GM19023 (cell line): ENCODE measurements at regions not wholly inside any gene's neighbourhood (a gene's known extent, or its start where the extent isn't known, plus 50 kb on each side); places are given as distances from the start of the nearest gene placed in this dataset.

Experiments
- ATAC-seq: cut with Tn5 transposase; IDR thresholded peaks from one replicate; pipeline ENCODE4 v1.9.1; 2021; ENCODE audit warnings: mild to moderate bottlenecking, moderate library complexity; ENCODE audit not compliant: unreplicated experiment

DNA sequence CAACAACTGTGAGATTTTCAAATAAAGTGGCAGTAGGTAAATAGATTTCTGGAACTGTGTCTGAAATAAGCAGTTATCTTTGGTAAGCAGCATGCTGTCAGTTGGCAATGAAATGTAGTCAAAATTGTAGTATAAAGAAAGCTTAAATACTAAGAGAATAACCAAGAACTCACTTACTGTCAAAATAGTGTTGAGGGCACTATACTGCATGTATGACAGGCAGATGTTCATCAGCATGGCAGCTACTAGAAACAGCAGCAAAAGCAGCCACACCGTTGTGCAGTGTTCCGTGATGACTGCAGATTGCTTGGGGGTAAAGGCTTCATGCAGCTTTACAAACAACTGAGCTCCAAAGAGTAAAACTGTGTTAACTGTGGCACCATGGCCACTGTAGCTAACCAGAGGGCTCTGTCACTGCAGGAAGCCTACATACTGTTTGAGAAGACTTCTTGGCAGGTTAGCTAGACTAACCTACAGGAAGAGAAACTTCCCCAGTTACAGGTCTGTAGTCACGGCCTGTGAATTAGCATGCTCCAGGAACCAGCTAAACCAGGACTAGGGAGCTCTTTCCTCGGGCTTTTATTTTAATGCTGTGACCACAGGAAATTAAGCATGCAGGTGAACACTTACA lies 459.7 kb downstream of the TBL1XR1 start:
- ATAC-seq, result no peak

DNA sequence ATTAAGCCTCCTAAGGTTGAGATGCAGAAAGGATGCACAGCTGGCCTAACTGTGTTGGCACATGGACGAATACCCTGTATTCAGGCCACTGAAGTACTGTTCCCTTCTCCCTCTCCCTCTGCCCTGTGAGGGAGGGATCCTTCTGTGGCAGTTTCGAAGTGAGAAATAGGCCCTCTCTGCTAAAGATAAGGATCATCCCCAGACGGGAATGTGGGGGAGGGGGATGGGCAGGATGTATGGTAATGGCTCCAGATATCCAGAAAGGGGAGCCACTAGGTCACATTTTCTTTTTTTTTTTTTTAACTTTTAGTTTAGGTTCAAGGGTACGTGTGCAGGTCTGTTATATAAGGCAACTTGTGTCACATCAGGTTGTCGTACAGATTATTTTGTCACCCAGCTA lies 463.1 kb downstream of the TBL1XR1 start:
- ATAC-seq, result no peak

DNA sequence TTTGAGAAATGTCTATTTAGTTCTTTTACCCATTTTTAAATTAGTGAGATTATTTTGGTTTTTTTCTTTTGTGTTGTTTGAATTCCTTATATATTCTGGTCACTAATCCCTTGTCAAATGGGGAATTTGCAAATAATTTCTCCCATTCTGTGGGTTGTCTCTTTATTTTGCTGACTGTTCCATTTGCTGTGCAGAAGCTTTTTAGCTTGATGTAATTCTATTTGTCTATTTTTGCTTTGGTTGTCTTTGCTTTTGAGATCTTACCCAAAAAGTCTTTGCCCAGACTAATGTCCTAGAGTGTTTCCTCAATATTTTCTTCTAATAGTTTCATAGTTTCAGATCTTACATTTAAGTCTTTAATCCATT lies 472.9 kb downstream of the TBL1XR1 start:
- no peak for ATAC-seq

DNA sequence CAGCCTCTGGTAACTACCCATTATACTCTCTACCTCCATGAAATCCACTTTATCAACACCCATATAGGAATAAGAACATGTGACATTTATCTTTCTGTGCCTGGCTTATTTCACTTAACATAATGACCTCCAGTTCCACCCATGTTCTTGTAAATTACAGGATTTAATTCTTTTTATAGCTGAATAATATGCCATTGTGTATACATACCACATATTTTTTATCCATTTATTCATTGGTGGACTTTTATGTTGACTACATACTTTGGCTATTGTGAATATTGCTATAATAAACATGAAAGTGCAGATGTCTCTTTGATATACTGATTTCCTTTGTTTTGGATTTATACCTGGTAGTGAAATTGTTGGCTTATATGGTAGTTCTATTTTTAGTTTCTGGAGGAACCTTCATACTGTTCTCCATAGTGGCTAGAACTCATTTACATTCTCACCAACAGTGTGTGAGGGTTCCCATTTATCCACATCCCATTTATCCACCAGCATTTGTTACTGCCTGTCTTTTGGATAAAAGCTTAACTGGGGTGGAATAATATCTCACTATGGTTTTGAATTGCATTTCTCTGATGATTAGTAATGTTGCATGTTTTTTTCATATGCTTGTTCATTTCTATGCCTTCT lies 473.4 kb downstream of the TBL1XR1 start:
- no peak for ATAC-seq

DNA sequence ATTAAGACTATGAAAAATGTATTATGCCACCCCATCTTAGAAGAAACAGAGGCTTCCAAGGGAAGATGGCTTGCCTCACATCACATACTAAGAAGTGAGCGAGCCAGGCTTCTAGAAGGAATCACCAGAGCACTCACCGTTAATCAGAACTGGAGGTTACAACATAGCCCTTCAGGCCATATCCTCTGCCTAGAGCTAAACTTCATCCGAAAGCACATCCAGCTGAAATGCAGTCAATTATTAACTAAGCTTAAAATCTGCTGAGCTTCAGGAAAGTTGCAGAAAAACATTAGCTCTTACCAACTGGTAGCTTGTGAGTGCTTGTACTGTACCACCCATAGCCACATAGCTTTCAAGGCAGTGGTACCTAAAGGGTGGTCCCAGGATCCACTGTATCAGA lies 483.2 kb downstream of the TBL1XR1 start:
- ATAC-seq, result no peak

DNA sequence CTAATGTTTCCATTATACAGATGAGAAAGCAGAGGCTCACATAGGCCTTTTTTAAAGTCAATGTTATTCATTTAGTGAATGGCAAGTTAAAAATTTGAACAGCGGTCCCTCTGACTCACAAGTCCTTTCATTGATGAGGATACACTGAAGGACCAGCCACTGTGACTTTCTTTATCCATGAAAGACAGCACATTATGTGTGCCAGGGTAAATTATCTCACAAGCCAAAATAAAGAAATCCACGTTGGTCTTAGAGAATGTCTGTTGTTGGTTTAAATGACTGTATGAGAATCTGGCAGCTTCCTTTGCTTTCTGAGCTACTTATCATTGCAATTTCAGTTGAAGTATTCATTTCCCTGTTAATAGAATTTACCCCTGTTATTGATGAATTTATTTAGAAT lies 485.1 kb downstream of the TBL1XR1 start:
- no peak for ATAC-seq

DNA sequence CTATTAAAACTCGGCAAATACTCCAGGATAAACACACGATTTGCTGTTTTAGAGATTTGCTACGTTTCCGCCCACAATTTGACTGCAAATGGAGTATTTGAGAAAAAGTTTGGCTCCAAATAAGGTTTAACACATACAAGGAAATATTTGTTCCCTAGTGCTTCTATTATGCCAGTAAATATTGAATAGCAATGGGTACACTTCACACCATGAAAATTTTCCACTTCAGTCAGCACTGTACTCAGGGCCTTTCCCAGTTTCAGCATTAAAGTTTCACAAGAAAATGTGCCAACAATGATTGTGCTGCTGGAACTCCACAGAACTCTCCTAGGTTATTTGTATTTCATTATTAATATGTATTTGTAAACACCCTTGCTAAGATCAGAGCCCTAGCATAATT lies 498.0 kb downstream of the TBL1XR1 start:
- ATAC-seq, result no peak

DNA sequence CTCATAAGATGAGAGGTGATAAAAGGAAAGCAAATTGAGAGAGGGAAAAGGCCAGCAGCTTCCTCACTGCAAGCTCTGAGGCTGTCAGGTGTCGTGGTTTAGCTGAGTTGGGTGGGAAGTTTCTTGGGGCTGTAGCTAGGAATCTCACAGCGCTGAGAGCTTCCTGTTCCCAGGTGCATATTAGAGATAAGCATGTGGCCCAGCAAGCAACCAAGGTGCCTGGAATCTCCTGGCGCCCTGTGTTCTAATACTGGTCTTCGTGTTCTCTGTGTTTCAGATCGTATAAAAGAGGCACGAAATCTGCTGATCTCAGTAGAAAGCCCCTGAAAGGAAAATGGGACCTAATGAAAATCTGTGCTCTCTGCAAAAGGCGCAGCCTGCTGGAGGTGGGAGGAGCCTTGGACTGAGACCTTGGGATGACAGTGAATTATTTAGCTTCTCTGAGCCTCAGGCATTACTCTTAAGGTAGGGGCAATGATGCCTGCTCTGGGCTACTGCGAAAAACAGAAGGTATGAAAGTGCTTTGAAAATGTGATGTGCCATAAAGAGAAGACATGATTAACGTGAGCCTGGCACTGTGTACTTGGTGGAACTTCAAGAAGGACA lies 499.9 kb downstream of the TBL1XR1 start:
- no peak for ATAC-seq

DNA sequence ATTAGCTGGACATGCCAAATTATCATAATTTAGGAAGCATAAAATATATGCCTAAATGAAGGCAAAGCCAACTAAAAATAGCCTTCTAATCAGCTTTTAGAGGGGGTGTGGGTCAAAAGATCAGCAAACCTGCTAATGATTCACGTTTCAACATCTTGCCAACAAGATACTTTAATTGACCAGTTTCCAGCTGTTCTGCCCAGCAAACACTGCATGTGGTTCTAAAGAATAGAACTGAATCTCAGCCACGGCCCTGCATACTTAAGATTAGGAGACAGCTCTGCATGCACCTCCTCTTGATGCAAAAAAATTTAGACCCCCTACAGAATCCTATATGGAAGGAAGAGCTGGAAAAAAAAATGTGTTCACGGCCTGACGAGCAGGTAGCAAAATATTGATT lies 500.5 kb downstream of the TBL1XR1 start:
- ATAC-seq, result no peak

DNA sequence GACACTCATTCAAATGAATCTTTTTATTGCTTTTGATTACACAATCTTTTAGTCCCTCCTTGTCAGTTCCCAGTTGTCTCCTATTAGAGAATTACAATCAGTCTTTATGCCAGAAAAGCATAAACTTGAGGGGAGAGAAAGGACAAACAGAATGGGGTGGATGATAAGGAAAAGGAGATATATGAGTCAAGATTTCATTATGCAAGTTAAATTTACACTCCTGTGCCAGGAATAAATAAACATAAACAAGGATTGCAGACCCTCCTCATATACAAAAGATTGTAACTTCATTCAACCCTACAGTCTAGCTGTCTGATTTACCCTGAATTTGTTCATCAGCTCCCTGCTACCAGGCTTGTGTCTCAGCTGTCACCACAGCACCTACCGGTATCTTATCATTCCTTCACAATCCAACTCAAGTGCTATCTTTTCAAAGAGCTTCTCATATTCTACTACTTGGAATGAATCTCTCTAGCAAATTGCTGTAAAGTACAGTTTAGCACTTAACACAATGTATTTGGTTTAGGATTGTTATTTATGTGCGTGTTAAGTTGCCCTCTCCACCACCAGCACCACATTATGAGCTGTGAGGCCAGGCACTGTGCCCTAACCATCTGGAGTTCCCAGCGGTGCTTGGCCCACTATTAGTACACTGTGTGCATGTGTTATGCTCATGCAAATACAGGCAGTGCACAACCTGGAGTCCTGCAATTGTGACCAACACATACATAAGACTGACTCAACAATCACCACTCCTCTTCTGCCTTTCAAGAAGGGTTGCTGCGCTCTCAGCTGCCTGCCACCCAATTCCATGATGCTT lies 504.1 kb downstream of the TBL1XR1 start:
- ATAC-seq, result no peak

DNA sequence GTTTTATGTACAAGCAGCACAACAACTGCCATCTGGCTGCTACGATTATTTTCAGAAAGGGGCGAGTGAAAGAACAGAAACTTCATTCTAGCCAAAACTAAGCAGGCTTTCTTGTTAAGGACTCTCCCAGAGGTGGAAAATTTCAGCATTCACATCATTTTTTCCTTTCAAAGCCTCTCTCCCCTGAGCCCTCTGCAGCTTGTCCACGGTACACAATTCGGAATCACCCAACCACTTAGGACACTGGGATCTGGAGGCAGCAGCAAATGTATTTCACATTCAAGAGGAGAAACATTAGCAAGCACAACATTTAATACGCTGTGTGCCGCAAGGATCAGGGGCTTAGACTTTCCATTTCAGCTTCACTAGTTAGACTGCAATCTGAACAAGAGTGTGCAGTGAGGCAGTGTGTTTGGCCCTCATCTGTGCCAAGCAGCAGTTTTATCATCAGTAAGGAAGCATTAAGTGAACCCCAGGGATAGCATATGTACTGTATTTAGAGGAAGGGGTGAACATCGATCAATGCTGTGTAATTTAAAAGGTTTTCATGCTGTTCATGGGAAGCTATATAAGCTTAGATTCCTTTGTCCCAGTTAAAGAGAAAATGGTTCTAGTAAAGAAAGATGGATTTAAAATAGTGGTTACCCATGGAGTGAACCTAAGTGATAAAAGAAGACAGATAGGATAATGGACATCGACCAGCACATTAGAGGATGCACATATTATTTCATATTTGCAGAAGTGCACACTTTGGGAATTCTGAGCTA lies 504.9 kb downstream of the TBL1XR1 start:
- no peak for ATAC-seq

DNA sequence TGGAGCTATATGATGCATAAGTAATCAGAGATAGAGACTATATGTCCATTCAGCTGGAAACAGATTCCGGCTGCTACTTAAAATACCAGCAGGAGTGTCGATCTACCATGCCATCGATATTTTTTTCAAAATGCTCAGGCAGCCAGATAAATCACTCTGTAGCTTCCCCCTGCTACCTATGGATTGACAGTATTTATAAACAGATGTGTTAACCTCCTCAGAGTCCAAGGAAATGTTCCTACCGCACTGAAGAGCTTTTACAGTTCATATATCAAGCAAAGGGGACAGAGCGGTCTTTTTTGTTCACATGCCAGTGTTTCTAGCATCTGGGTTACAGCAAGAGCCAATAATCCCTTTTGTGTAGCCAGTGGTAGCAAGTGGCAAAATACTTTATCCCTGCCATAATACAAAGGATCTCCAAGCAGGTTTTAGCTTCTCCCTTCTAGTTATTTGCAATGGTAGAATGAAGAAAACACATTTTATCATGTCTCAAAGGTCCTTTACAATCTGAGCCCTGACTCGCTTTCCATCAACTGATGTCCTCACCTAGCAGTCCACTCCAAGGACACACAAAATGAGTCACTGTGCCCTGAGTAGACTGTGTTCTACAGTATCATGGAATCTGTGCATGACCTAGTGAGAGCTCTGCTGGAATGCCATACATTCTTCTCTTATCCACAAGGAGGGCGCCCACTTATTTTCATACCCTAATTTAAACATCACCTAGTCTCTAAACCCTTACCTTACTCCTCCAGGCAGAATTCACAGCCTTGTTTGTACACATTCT lies 507.0 kb downstream of the TBL1XR1 start:
- ATAC-seq, result no peak

DNA sequence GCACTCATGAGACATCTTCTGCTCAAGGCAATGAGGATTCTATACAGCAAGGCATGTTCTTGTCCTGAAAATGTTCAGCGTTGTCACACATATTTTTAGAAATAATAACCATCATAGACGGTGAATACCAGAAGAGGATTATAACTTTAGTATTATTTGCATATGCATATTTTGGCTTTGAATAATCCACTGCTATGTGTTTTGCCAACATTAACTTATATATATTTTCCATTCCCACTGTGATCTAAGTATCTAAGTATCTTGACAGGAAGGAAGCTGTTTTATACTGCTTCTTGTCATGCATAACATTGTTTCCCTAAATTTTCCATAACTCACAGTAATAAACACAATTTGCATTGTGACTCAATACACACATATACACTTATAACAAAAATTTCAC lies 509.5 kb downstream of the TBL1XR1 start:
- ATAC-seq, result no peak

DNA sequence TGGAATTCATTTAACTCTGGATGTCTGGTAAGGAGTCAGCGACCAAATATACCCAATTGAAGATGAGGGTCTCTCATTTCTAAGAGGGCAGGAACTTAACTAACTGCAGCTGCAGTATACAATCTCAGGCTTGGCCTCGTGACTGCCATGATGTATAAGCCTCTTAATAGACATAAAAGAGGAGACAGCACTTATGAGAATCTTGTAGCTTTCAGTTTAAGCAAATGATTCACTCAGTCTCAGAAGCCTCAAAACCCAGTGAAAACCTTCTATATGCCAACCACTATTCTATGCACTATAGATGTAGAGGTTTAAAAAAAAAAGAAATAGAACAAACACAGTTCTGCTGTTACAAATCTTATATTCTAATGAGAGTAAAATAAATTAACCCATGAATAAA lies 513.9 kb downstream of the TBL1XR1 start:
- ATAC-seq, result no peak

DNA sequence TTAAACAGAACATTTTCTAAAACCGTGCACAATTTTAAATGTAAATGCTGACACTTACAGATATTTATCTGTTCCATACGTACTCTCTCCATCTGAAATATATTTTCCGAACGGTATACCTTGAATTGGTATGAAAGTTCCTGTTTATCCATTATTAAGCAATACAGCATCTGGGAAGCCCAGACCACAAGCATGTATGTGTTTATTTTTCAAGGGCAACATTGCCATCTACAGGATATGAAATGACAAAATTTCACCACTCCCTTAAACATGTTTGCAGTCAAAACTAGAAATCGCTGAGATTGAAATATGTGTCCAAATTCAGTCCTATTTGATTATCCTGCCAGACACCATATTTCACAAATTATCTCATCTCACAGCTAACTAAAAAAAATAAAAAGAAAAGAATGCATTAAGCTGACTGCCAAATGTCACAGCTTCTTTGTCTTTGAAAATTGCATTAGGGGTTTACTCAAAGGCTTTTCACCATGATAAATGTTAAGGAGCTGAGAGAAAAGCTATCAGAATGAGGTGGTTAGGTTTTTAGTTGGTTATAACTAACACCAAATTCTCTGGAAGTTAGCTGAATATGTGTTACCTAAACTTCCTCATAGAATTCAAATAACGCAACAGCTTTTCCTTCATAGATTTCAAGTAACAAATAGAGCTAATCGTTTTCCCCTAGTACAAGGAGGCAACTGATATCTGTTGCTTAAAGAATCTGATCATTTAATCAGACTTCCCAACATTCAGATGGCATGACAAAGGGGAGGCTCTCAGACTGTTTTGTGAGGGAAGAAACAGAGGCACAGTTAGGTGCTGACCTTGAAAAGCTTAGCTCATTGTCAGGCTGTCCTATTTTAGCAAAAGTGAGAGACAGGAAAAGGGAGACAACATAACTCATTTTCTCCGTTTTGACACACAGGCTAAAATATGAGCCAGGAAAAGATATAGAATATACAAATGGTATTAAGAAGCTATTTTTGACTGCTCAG lies 533.1 kb downstream of the TBL1XR1 start:
- ATAC-seq, result no peak

DNA sequence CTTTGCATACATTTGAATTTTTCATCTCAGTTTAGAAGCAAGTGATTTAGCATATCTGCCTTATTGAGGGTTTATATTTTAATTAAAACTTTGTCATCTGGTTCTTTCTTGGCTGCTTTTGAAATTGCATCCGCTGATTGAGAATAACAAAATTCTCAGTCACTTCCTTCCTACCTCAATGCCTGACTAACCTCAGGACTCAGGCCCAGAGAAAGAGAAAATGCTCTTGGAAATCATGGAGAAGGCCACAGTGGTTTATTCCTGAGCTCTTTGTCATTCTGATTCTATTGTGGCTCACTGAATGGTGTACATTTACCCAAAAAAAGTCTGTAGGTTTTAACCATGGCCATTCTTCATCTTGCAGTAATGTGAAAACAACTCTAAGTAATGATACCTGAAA lies 533.9 kb downstream of the TBL1XR1 start:
- ATAC-seq, result no peak

DNA sequence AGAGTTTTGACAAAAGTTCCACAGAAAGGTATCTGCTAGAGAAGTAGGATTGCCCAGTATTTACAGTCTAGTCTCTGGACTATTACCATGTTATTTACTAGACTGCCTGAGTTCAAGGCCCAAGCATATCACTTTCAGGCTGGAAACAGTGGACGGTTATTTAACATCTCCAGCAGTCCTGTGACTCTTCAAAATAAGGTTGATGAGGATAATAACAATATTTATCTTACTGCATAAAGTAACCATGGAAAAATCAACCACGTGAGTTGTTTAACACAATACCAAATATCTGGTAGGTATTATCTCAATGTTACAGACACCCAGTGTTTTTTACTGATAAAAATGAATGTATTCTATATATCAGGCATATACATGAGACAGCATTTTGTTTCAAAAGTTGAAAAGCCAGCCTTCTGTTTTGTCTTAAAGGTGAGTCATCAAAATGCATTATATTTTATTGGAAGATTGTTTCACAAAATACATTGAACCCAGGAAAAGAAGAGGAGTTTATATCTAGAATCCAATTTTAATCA lies 535.8 kb downstream of the TBL1XR1 start:
- ATAC-seq, result no peak

DNA sequence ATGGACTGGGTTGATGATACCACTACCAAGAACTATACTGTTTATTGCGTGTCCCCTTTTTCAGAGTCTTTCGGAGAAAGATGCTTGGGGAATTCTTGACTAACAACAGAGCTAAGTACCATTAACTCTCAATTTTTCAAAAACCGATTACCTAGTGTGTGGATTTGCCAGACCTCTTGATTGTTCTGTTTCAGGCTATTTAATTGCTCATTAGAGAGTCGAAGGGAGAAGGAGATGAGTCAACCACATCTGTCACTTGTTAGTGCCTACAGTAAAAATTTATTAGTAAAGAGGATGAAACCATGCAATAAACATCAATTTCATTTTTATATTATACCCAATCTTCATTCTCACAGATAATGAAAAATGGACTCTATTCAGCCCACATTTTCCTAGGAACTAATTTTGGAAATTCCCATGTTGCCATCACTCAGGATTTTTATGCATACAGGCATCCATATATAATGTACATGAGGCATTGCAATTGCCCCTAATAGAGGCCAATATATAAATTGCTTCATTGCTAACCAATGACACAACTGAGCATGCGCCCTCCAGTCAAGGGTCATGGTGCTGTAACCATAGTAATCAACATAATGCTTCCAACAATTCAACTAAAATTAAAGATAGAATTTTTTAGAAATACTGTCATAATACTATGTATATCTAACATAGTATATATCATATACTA lies 541.7 kb downstream of the TBL1XR1 start:
- ATAC-seq, result no peak
